Panc1 (cell line): ENCODE measurements at regions not wholly inside any gene's neighbourhood (a gene's known extent, or its start where the extent isn't known, plus 50 kb on each side); places are given as distances from the start of the nearest gene placed in this dataset.

Experiments
- POLR2AphosphoS5 ChIP-seq: IDR thresholded peaks from 2 replicates; pipeline ENCODE4 v1.6.1; 2012; ENCODE audit warnings: mild to moderate bottlenecking, low read depth, low read length, moderate library complexity
- SIN3A ChIP-seq: IDR thresholded peaks from 2 replicates; pipeline ENCODE4 v1.6.1; 2012; ENCODE audit warnings: low read depth, mild to moderate bottlenecking, low read length, moderate library complexity, borderline replicate concordance; ENCODE audit not compliant: insufficient read depth
- TCF7L2 ChIP-seq: IDR thresholded peaks from 2 replicates; pipeline ENCODE4 v1.6.1; 2011; ENCODE audit warnings: mild to moderate bottlenecking, low read depth, low read length, inconsistent platforms
- TF ChIP-seq, protein P1 (sequence below): fragments of 450-650 bp; IDR thresholded peaks from 2 replicates; pipeline ENCODE4 v1.5.1; 2017; ENCODE audit warnings: mild to moderate bottlenecking
- TF ChIP-seq, protein P2 (sequence below), 2 experiments: IDR thresholded peaks; 2 replicates each; pipeline ENCODE4 v1.6.1; 2011 to 2012; ENCODE audit warnings: low read depth in 2 of 2, control low read depth in 1 of 2, low read length in 1 of 2, mild to moderate bottlenecking in 1 of 2, moderate library complexity in 1 of 2; ENCODE audit not compliant: insufficient read depth in 1 of 2

DNA sequence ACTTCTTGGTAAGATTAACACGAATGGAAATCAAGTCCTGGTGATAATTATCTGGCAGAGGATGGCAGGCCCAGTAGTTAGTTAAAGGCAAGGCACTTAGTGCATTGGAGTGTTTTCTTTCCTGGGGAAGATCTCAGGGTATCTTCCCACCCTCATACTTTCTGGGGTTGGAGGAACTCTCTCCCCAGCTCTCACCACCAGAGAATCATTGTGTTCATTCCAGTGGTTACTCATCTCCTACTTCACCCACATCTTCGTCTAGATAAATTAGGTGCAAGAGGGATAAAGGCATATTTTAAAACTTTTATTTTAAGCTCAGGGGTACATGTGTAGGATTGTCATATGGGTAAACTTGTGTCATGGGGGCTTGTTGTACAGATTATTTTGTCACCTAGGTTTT, 67.5 kb upstream of the SH3RF1 start:
- TF ChIP-seq, protein P1, sequence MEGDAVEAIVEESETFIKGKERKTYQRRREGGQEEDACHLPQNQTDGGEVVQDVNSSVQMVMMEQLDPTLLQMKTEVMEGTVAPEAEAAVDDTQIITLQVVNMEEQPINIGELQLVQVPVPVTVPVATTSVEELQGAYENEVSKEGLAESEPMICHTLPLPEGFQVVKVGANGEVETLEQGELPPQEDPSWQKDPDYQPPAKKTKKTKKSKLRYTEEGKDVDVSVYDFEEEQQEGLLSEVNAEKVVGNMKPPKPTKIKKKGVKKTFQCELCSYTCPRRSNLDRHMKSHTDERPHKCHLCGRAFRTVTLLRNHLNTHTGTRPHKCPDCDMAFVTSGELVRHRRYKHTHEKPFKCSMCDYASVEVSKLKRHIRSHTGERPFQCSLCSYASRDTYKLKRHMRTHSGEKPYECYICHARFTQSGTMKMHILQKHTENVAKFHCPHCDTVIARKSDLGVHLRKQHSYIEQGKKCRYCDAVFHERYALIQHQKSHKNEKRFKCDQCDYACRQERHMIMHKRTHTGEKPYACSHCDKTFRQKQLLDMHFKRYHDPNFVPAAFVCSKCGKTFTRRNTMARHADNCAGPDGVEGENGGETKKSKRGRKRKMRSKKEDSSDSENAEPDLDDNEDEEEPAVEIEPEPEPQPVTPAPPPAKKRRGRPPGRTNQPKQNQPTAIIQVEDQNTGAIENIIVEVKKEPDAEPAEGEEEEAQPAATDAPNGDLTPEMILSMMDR: no peak
- TF ChIP-seq SIN3A (no peak), TCF7L2 (no peak), POLR2AphosphoS5 (no peak)
- TF ChIP-seq, protein P2, sequence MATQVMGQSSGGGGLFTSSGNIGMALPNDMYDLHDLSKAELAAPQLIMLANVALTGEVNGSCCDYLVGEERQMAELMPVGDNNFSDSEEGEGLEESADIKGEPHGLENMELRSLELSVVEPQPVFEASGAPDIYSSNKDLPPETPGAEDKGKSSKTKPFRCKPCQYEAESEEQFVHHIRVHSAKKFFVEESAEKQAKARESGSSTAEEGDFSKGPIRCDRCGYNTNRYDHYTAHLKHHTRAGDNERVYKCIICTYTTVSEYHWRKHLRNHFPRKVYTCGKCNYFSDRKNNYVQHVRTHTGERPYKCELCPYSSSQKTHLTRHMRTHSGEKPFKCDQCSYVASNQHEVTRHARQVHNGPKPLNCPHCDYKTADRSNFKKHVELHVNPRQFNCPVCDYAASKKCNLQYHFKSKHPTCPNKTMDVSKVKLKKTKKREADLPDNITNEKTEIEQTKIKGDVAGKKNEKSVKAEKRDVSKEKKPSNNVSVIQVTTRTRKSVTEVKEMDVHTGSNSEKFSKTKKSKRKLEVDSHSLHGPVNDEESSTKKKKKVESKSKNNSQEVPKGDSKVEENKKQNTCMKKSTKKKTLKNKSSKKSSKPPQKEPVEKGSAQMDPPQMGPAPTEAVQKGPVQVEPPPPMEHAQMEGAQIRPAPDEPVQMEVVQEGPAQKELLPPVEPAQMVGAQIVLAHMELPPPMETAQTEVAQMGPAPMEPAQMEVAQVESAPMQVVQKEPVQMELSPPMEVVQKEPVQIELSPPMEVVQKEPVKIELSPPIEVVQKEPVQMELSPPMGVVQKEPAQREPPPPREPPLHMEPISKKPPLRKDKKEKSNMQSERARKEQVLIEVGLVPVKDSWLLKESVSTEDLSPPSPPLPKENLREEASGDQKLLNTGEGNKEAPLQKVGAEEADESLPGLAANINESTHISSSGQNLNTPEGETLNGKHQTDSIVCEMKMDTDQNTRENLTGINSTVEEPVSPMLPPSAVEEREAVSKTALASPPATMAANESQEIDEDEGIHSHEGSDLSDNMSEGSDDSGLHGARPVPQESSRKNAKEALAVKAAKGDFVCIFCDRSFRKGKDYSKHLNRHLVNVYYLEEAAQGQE (IDR thresholded peaks at IDR 0.05; ENCODE audit: insufficient read depth in 1 of 2, low read depth in 2 of 2, low read length in 1 of 2): no peak
